SKM-1 (cell line): ENCODE measurements at regions not wholly inside any gene's neighbourhood (a gene's known extent, or its start where the extent isn't known, plus 50 kb on each side); places are given as distances from the start of the nearest gene placed in this dataset.
A peak's percentile ranks its signal among the peaks of the same experiment; 100 is the strongest.

ENCODE experiments used
- DNase-seq: peaks from one replicate; lab custom pipeline; 2025; ENCODE audit not compliant: unreplicated experiment; lab: John Stamatoyannopoulos, UW

- DNase-seq: no peak
Measured at GRCh38 chr7:17227766-17228490, 70.5 kb upstream of the AHR start.

DNA sequence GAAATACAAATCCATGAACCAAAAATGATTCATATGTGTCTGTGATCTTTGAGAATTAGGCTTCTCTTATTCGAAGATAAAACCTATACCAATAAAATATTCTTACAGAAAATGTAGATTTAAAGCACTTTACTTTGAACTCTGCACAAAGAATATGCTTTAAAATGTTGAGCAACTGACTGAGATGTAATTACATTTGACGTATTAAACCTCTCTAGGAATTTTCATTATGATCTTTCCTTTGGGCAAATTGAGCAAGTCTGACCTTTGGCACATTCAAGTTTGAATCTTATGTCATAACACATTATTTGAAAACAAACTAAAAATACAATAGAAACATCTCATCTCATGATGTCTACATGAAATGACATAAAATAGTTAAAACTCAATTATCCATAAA, 69.2 kb upstream of the AHR start:
- DNase-seq: no peak

- no peak for DNase-seq
Measured at GRCh38 chr7:17230099-17230807, 68.2 kb upstream of the AHR start.

GRCh38 chr7:17233603-17234002, 64.8 kb upstream of the AHR start:
- no peak for DNase-seq

- DNase-seq: peak; percentile 33
Measured at GRCh38 chr7:17234030-17234397, 64.4 kb upstream of the AHR start.

GRCh38 chr7:17234398-17235031, 63.9 kb upstream of the AHR start:
- peak; percentile 85 for DNase-seq

- DNase-seq: no peak
Measured at GRCh38 chr7:17236171-17236570, 62.3 kb upstream of the AHR start.

DNA sequence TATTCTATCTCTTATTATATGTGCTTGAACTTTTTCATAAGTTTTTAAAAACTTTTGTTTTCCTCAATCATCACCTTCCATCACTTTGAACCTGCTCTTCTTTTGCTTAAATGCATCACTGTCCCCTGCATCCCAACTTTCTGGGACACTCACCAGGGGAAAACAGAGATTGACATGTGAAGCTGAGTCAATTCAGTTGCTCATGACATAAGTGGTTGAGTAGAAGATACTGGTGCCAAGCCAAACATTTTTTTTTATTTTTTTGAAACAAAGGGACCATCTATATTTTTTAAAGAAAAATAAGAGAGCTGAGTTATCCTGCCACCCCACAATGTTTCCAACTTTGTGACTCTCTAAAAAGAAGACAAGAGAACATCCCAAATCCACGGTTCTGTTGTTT, 61.8 kb upstream of the AHR start:
- DNase-seq: no peak

GRCh38 chr7:17239046-17239445, 59.4 kb upstream of the AHR start:
- DNase-seq: no peak

DNA sequence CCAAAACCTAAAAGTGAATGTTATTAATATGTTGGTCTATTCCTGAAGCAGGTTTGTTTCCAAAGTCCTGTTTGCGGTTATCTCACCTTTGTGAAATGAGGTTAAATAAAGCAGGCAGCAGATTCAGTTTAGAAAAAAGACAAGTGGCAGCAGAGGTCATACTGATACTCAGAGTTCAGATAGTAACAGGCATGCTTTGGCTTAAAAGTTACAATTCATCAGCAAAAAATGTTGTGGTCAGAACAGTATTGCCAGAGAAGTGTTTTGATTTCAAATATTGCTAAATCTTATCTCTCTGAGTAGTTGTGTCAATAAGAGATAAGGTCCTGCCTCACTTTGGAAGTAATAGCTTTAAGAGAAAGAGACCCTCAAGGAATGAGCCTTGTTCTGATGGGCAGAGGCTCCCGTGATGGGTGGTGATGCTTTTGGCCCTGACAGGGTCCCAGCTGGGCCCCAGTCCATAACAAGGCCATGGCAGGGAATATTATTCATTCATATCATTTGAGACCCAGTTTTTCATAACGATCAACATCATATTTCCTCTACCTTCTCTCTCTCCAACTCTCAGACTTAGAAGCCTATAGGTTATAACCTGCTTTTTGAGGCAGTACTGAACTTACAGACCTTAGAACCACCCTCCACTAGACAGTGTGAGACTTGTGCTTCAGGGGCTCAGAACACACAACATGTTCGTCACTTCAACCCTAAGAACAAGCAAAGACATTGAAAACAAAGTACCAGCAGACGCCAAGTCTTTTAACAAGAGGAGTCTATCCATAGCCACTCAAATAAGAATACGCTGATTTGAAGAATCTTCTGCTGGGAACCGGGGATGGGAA, 58.5 kb upstream of the AHR start:
- DNase-seq: no peak

DNA sequence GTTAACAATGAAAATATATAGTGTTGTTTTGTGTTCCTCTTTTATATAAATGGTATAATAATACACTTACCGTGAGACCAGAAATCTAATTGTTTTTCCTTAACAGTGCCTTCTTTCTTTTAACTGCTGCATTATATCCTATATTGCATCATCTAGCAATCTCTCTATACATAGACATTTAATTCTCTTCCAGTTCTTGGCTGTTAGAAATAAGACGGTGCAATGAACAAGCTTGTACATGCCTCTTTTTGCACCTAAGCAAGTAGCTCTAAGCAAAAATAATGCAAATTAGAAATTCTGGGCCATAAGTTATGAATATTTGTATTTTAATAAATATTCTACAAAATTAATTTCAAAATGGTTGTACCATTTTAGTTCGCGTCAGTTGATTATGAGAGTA, 55.9 kb upstream of the AHR start:
- DNase-seq: no peak

DNA sequence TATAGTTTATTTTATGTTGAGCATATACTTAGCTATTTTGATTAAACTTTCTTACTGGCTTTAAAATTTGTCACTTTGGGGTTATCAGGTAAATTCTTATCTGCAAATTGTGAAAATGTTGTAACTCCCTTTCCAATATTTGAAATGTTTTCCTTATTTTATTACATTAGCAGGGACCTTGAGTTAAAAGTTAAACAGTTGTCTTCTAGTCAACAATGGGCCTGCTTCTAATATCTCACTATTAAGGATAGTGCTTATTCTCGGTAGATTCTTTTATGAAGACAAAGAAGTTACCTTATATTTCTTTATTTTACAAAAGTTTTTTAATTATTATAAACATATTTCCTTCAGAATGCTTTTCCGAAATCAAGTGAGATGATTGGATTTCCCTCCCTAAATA, 53.7 kb upstream of the AHR start:
- no peak for DNase-seq

- DNase-seq: no peak
Measured at GRCh38 chr7:17247357-17247756, 51.1 kb upstream of the AHR start.

DNA sequence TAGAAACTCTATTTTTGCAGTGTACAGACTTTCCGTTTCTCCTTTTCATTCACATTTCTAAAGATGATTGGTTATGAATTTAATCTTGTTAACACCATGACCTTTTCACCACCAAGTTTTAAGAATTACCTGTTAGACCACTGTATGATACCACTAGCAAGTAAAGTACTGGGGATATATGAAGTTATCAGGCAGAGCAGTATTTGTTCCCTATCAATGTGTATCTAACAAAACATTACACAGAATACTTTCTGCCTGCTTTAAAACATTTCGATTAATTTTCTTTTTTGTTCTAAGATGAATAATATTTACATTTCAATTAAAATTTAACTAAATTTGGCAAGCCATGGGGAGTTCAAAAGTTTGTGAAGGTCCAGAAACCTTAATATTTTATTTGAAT, 49.9 kb upstream of the AHR start:
- DNase-seq: no peak
